ENCODE measurements at regions not wholly inside any gene's neighbourhood (a gene's known extent, or its start where the extent isn't known, plus 50 kb on each side); places are given as distances from the start of the nearest gene placed in this dataset.

- TF ChIP-seq POLR2A (IDR thresholded peaks at IDR 0.05) (no peak), CTCF (IDR thresholded peaks at IDR 0.05) (no peak), EP300 (IDR thresholded peaks at IDR 0.05) (no peak)
Measured at GRCh38 chr11:128179039-128179438, 408.3 kb downstream of the ETS1 start.

All from suprapubic skin (tissue), 3 donors.